Peyer's patch (tissue), 4 donors: ENCODE measurements at regions not wholly inside any gene's neighbourhood (a gene's known extent, or its start where the extent isn't known, plus 50 kb on each side); places are given as distances from the start of the nearest gene placed in this dataset.

Source experiments
- DNase-seq, 3 donors: peaks; one replicate each; pipeline ENCODE4 v3.0.0-alpha.2; 2017 to 2019
- H3K27ac ChIP-seq, 4 donors: fragments of 200-600 bp; sonication (generic); one replicate each; pipeline ENCODE4 v1.5.1; 2016 to 2019
- H3K27me3 ChIP-seq, 2 donors: fragments of 200-600 bp; sonication (generic); one replicate each; pipeline ENCODE4 v1.5.1; 2019
- H3K36me3 ChIP-seq, 3 donors: fragments of 200-600 bp; sonication (generic); one replicate each; pipeline ENCODE4 v1.5.1; 2016 to 2019
- H3K4me1 ChIP-seq, 4 donors: fragments of 200-600 bp; sonication (generic); one replicate each; pipeline ENCODE4 v1.5.1; 2016 to 2019
- H3K4me3 ChIP-seq, 4 donors: fragments of 200-600 bp; sonication (generic); 1 replicate in 3 of 4; 2 replicates in 1 of 4; pipeline ENCODE4 v1.5.1; 2016 to 2019; ENCODE audit warnings: mild to moderate bottlenecking in 1 of 4
- H3K9me3 ChIP-seq, 4 donors: fragments of 200-600 bp; sonication (generic); one replicate each; pipeline ENCODE4 v1.5.1; 2016 to 2019; ENCODE audit warnings: mild to moderate bottlenecking in 1 of 4
- POLR2A ChIP-seq, 2 donors: fragments of 450-650 bp; IDR thresholded peaks; one replicate each; pipeline ENCODE4 v1.5.1; 2017; ENCODE audit warnings: antibody characterized with exemption in 2 of 2, mild to moderate bottlenecking in 2 of 2, moderate library complexity in 2 of 2
- TF ChIP-seq, protein P1 (sequence below), 6 experiments: fragments of 450-650 bp in 4 of 6; fragments of 200-600 bp in 2 of 6; sonication (generic) in 1 of 6; IDR thresholded peaks; one replicate each; pipeline ENCODE4 v1.5.1; 2017 to 2019; ENCODE audit warnings: antibody characterized with exemption in 6 of 6, mild to moderate bottlenecking in 3 of 6, moderate library complexity in 1 of 6

DNA sequence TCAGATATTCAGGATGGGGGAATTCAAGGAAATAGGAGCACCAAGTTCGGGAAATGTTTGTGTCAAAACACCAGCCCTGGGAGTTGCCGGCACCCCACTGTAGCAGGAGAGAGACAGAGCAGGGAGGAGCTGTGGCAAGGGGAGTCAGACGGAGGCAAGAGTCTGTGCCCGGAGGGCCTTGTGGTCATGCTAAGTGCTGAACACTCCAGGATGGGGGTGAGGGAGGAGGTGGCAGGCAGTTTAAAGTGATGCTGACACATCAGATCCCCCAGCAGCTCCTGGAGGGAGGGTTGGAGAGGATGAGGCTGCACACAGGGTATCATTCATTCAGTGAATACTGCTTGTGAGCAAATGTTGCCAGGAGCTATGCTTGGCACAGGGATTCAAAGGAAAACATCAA is 150.3 kb upstream of the ETV3 start:
- Histone ChIP-seq H3K27ac (no peak overlapping the region), H3K4me3 (no peak overlapping the region), H3K9me3 (no peaks in the 10 kb centered on the region), H3K27me3 (no peaks in the 10 kb centered on the region), H3K4me1 (no peaks in the 10 kb centered on the region), H3K36me3 (no peaks in the 10 kb centered on the region)
- no peak for TF ChIP-seq POLR2A (IDR thresholded peaks at IDR 0.05)
- TF ChIP-seq, protein P1, sequence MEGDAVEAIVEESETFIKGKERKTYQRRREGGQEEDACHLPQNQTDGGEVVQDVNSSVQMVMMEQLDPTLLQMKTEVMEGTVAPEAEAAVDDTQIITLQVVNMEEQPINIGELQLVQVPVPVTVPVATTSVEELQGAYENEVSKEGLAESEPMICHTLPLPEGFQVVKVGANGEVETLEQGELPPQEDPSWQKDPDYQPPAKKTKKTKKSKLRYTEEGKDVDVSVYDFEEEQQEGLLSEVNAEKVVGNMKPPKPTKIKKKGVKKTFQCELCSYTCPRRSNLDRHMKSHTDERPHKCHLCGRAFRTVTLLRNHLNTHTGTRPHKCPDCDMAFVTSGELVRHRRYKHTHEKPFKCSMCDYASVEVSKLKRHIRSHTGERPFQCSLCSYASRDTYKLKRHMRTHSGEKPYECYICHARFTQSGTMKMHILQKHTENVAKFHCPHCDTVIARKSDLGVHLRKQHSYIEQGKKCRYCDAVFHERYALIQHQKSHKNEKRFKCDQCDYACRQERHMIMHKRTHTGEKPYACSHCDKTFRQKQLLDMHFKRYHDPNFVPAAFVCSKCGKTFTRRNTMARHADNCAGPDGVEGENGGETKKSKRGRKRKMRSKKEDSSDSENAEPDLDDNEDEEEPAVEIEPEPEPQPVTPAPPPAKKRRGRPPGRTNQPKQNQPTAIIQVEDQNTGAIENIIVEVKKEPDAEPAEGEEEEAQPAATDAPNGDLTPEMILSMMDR (IDR thresholded peaks at IDR 0.05), result no peak
- no peak for DNase-seq

DNA sequence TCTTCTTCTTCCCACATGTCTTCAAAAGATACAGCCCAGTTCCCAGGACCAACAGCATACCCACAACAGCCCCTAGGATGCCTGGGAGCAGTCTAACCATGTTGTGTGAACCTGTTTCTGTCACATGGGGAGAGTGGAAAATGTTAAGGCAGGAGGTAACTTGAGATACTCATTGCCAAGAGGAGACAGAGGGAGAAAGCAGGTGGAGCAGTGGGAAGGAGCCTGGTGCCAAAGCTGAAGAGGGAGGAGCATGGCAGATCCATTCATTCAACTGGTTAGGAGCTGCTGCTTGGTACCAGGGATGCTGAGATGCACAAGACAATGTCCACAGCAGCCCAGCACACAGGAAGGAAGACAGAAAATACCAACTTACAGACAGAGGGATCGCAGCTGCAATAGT is 149.8 kb upstream of the ETV3 start:
- H3K4me1 ChIP-seq, result no peaks in the 10 kb centered on the region
- H3K4me3 ChIP-seq, result no peak overlapping the region
- no peaks in the 10 kb centered on the region for H3K27me3 ChIP-seq
- H3K27ac ChIP-seq, result no peak overlapping the region
- no peaks in the 10 kb centered on the region for H3K9me3 ChIP-seq
- TF ChIP-seq POLR2A (IDR thresholded peaks at IDR 0.05), result no peak
- TF ChIP-seq, protein P1 (IDR thresholded peaks at IDR 0.05), result no peak
- no peak for DNase-seq
- no peaks in the 10 kb centered on the region for H3K36me3 ChIP-seq

DNA sequence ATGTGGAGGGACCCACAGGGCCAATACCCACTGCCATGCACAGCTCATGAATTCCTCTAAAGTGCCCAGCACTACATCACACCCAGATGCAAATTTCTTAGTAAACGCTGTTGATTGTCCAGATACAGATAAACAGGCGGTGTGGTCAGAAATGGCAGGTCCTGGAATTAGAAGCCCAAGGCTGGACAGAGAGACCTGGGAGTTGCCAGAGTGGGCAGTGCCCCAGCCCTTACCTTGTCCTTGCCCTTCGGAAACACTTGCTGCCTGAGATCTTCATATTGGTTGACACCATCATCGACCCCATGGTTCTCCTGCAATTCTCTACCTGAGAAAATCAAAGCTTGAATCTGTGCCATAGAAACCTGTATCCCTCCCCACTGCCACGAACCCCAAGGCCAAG is 149.3 kb upstream of the ETV3 start:
- no peak for DNase-seq
- no peaks in the 10 kb centered on the region for H3K36me3 ChIP-seq
- H3K27me3 ChIP-seq, result no peaks in the 10 kb centered on the region
- no peak overlapping the region for H3K27ac ChIP-seq
- H3K9me3 ChIP-seq, result no peaks in the 10 kb centered on the region
- H3K4me3 ChIP-seq, result no peak overlapping the region
- no peak for TF ChIP-seq POLR2A (IDR thresholded peaks at IDR 0.05)
- TF ChIP-seq, protein P1 (IDR thresholded peaks at IDR 0.05), result no peak
- H3K4me1 ChIP-seq, result no peaks in the 10 kb centered on the region

DNA sequence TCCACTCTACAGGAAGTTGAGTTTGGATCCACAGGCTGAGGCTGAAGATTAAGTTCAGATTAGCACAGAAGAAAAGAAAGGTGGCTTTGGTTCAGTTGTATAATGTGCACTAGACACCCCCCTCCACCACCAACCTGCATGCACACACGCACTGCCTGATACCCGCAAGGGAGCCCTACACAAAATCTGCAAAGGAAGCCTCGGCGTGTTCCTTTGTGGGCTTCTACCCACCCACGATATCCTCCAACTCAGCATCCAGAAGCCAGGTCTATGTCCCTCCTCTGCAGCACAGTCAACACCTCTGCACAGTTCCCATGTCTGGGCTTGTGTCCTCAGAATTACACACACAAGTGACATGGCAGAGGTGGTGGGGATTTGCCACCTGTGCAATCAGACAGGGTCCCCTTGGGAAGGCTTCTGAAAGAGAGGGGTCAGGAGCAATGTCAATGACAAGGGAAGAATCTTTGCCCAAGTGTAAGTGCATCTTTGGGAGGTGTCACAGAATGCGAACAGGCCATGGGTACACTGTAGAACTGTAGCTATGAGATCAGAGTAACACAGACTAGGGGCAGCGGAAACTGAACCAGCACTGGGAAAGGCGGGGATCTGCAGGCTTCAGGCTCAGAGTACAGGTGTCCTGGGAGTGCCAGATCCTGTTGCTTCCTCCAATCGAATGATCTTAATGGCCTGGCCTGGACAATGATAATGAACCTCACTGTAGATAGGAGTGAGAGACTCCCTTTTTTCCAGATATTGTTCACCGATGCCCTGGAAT is 148.6 kb upstream of the ETV3 start:
- no peak for TF ChIP-seq POLR2A (IDR thresholded peaks at IDR 0.05)
- TF ChIP-seq, protein P1 (IDR thresholded peaks at IDR 0.05), result no peak
- H3K36me3 ChIP-seq, result no peaks in the 10 kb centered on the region
- H3K27ac ChIP-seq, result no peak overlapping the region

DNA sequence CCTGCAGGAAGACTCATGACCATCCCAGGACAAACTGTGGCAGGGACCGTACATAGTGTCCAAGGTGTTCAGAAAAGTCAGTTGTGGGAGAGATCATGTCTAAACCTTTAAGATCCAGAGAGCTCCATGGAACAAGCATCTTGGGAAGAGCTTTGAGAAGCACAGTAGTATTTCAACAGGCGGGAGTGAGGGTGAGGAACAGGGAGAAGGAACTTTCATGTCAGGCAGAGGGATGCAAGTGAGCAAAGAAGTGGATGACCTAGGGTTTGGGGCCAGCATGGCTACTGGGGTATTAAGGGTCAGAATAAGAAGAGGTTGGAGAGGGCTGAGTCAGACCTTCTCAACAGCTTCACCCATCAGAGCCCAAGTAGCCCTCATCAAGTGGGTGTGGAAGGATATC is 147.9 kb upstream of the ETV3 start:
- no peaks in the 10 kb centered on the region for H3K4me1 ChIP-seq
- TF ChIP-seq POLR2A (IDR thresholded peaks at IDR 0.05), result no peak
- TF ChIP-seq, protein P1 (IDR thresholded peaks at IDR 0.05), result no peak
- no peak for DNase-seq

More for the DNA sequence above, 148.6 kb upstream of the ETV3 start:
- DNase-seq, result no peak
- no peaks in the 10 kb centered on the region for H3K27me3 ChIP-seq
- H3K4me1 ChIP-seq, result no peaks in the 10 kb centered on the region
- no peak overlapping the region for H3K4me3 ChIP-seq
- no peaks in the 10 kb centered on the region for H3K9me3 ChIP-seq

More for the DNA sequence above, 147.9 kb upstream of the ETV3 start:
- no peak overlapping the region for H3K4me3 ChIP-seq
- no peaks in the 10 kb centered on the region for H3K36me3 ChIP-seq
- H3K27ac ChIP-seq, result no peak overlapping the region
- H3K9me3 ChIP-seq, result no peaks in the 10 kb centered on the region
- H3K27me3 ChIP-seq, result no peaks in the 10 kb centered on the region
